Right cardiac atrium (tissue), 5 donors: ENCODE measurements at regions not wholly inside any gene's neighbourhood (a gene's known extent, or its start where the extent isn't known, plus 50 kb on each side); places are given as distances from the start of the nearest gene placed in this dataset.

Source experiments
- ATAC-seq, 2 donors: fragments of 200-7000 bp; cut with Tn5 transposase; one replicate each; pipeline versions ENCODE4 v1.8.0 to v1.9.1; 2020; ENCODE audit warnings: moderate library complexity in 2 of 2, mild to moderate bottlenecking in 1 of 2
- DNase-seq, 3 donors: peaks; one replicate each; pipeline ENCODE4 v3.0.0-alpha.2; 2020
- H3K27ac ChIP-seq: one replicate; pipeline ENCODE4 v1.5.1; 2013; ENCODE audit warnings: mild to moderate bottlenecking, low read length, control low read depth, moderate library complexity
- H3K27me3 ChIP-seq: one replicate; pipeline ENCODE4 v1.6.1; 2013; ENCODE audit not compliant: control insufficient read depth, insufficient read depth
- H3K4me1 ChIP-seq: one replicate; pipeline ENCODE4 v1.6.1; 2013; ENCODE audit warnings: low read length; ENCODE audit not compliant: control insufficient read depth, insufficient read depth
- H3K4me3 ChIP-seq: one replicate; pipeline ENCODE4 v1.5.1; 2013; ENCODE audit warnings: low read length, control low read depth
- H3K9me3 ChIP-seq: one replicate; pipeline ENCODE4 v1.6.1; 2013; ENCODE audit warnings: low read length; ENCODE audit not compliant: control insufficient read depth
- WGBS: extraction: QIAGEN DNeasy Blood & Tissue Kit; methylation state at CpG from one replicate; pipeline ENCODE4 v1.1.7; 2013; 5-methylcytosine and 5-hydroxymethylcytosine counted together
- intact Hi-C, 4 donors: fragments of 100-400 bp; cut with DNase I; formaldehyde crosslinking; loops; one replicate each; pipeline versions ENCODE4 v1.11.0 to v1.14.0; 2022 to 2023
- donor health status: healthy with polysubstance abuse.
- donor health status: DM: no; HTN: yes; CAD: no.
- donor health status: DM: no; HTN: no; CAD: no.
- donor health status: DM: no; HTN: yes; CAD: no; lungs with severe emphysema.
- donor health status: DM: yes; HTN: yes; CAD: no.

GRCh38 chr2:217409949-217410680 is 550.3 kb upstream of the TNP1 start:
- peak in 1 of 2 donors; percentile 68 for ATAC-seq
- intact Hi-C loops: no loop called here
- 50% methylated on average over 2 of the region's 2 CpGs for WGBS

DNA sequence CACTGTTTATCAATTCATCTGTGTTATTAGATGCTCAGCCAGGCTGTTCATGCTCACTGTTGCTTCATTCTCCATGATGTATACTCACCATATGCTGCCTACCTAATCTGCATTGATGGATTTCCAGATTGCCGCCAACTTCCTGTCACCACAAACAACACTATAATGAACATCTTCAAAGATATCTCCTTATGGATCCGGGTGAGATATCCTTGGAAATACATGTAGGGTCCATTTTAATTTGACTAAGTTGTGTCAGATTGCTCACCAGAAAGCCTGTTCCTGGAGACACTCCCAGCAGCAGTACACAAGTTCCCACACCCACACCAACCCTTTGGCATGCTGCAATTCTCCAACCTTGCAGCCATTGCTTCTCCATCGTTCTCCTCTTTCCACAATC is 547.5 kb upstream of the TNP1 start:
- Histone ChIP-seq H3K9me3 (no peaks in the 10 kb centered on the region), H3K27ac (no peak overlapping the region), H3K4me3 (no peak overlapping the region), H3K4me1 (peaks cover 11% of the 10 kb centered on the region), H3K27me3 (no peaks in the 10 kb centered on the region)
- DNase-seq (no peak), ATAC-seq (no peak)
- 73% methylated on average over 3 of the region's 3 CpGs for WGBS
- intact Hi-C loops: no loop called here

More at GRCh38 chr2:217409949-217410680, 550.3 kb upstream of the TNP1 start:
- DNase-seq: peak in 1 of 3 donors; percentile 62
- no peaks in the 10 kb centered on the region for H3K9me3 ChIP-seq
- no peaks in the 10 kb centered on the region for H3K27me3 ChIP-seq
- no peak overlapping the region for H3K27ac ChIP-seq
- peaks cover 8% of the 10 kb centered on the region for H3K4me1 ChIP-seq
- H3K4me3 ChIP-seq: no peak overlapping the region

DNA sequence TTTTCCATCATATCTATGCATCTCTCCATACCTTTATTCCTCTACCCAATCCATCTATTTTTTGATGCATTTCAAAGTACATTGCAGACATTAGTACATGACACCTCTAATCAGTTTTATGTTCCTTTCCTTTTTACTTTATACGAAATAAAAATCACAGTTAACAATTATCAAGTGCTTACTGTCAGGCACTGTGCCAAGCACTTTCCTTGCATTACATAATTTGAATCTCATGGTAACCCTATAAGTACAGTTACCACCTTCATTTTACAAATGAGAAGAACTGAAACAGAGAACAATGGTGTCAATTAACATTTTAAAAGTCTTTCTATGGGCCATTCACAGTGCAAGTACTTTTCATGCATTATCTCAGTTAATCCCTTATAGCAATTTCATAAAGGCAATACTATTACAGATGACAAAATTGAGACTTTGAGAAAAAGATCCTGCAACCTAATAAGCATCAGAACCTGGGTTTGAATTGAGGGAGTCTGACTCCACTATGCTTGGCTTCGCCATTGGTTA is 544.4 kb upstream of the TNP1 start:
- H3K9me3 ChIP-seq: no peaks in the 10 kb centered on the region
- ATAC-seq: no peak
- H3K4me1 ChIP-seq: peaks cover 6% of the 10 kb centered on the region
- intact Hi-C loops: no loop called here
- DNase-seq: no peak
- H3K27ac ChIP-seq: no peak overlapping the region
- no peak overlapping the region for H3K4me3 ChIP-seq
- WGBS: 60% methylated on average over 2 of the region's 2 CpGs
- H3K27me3 ChIP-seq: no peaks in the 10 kb centered on the region

DNA sequence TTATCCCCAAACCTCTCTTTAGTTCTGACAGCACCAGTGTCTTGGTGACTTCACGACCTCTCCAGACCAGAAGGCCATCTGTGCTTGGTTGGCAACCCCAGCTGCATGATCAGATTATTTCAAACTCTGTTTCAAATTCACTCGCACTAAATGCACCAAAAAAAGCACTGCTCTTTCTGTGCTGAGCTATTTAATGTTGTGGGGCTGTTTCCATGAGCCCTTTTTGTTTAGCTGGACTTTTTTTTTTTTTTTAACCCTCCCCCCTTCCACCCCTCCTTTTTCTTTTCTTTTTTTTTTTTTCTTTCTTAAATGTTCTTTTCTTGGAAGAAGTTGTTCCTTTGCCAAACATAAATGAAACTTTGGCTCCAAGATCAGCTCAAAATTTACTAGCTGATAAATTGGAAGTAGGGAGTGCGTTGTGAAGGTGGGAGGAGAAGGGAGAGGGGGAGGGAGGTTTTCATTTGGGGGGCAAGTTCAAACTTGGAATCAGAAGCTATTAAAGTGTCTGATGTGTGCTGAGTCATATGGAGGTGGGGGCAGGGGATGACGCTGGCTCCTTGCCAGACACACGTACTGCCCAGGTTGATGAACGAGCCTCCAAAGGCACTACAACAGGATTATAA is 543.0 kb upstream of the TNP1 start:
- ATAC-seq: peak in 1 of 2 donors; percentile 40
- H3K27me3 ChIP-seq: no peaks in the 10 kb centered on the region
- peaks cover 8% of the 10 kb centered on the region for H3K4me1 ChIP-seq
- intact Hi-C loops: no loop called here
- H3K4me3 ChIP-seq: no peak overlapping the region
- 29% methylated on average over 6 of the region's 6 CpGs for WGBS
- H3K9me3 ChIP-seq: no peaks in the 10 kb centered on the region
- H3K27ac ChIP-seq: no peak overlapping the region
- peak in 2 of 3 donors; percentile 40 to 68 for DNase-seq

DNA sequence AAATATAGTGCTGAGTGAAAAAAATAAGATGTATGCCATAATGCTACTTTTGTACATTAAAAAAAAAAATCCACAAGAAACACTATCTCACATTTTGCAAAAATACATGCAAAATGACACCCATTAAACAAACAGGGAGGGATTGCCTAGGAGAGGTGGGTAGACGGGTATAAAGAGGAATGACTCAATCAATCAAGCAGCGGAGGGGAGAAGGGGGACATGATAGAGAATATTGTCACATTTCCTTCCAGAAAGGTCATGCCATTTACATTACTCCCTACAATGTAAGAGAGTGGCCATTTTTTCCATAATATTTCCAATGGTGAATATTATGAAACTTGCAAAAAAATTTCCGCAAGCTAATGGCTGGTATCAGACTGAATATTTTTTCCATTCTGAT is 542.3 kb upstream of the TNP1 start:
- H3K4me1 ChIP-seq: peaks cover 8% of the 10 kb centered on the region
- WGBS: 94% methylated on average over 3 of the region's 3 CpGs
- intact Hi-C loops: no loop called here

GRCh38 chr2:217399291-217399690 is 539.4 kb upstream of the TNP1 start:
- 81% methylated on average over 5 of the region's 5 CpGs for WGBS
- intact Hi-C loops: loop anchor here in 1 of 4 donors (5.0 to 10.0 kb wide), 2 partner anchors 33 to 704 kb away; partner anchors contain the start of gene IGFBP5
- H3K4me1 ChIP-seq: peaks cover 8% of the 10 kb centered on the region
- DNase-seq (no peak), ATAC-seq (no peak)
- no peaks in the 10 kb centered on the region for H3K27me3 ChIP-seq
- no peak overlapping the region for H3K27ac ChIP-seq
- H3K9me3 ChIP-seq: no peaks in the 10 kb centered on the region
- H3K4me3 ChIP-seq: no peak overlapping the region

More for the DNA sequence above, 542.3 kb upstream of the TNP1 start:
- Histone ChIP-seq H3K4me3 (no peak overlapping the region), H3K9me3 (no peaks in the 10 kb centered on the region), H3K27me3 (no peaks in the 10 kb centered on the region), H3K27ac (no peak overlapping the region)
- DNase-seq: no peak
- ATAC-seq: no peak

DNA sequence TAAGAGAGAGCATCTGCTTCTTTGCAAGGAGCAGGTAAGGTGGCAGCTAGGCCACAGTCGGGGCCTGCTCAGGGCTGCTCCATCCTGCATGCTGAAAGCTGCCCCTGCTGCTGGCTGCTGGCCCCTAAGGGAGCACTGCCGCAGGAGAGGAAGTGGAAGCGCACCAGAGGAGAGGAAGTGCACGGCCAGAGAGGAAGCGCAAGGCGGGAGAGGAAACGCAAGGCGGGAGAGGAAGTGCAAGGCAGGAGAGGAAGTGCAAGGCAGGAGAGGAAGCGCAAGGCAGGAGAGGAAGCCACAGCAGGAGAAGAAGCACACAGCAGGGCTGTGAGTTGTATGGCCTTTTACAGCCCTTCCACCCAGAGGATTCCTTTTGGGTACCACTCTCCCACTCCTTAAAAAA is 539.0 kb upstream of the TNP1 start:
- intact Hi-C loops: loop anchor here in 1 of 4 donors (5.0 to 10.0 kb wide), 2 partner anchors 33 to 704 kb away; partner anchors contain the start of gene IGFBP5
- Histone ChIP-seq H3K9me3 (no peaks in the 10 kb centered on the region), H3K4me1 (peaks cover 8% of the 10 kb centered on the region), H3K4me3 (no peak overlapping the region), H3K27me3 (no peaks in the 10 kb centered on the region), H3K27ac (no peak overlapping the region)
- WGBS: 42% methylated on average over 9 of the region's 9 CpGs
- peak in 1 of 2 donors; percentile 43 for ATAC-seq
- DNase-seq: peak in 1 of 3 donors; percentile 44

DNA sequence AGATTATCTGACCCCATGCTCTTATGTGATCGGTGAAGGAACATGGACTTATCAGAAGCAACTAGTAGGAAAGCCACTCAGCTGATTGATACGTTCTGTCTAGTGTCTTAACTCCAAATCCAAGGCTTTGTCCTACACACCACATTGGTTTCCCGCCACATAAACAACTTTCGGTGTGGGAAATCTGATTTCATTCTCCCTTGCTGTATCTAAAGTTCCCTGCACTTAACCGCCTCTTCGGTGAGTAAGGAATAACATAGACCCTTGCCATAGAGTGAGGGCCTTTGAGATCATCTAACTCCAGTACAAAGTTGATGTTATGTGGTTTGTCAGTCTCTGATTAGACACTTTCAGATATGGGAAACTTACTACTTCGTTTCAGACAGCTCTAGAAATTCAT is 538.2 kb upstream of the TNP1 start:
- Histone ChIP-seq H3K9me3 (no peaks in the 10 kb centered on the region), H3K4me1 (peaks cover 6% of the 10 kb centered on the region), H3K27ac (no peak overlapping the region), H3K4me3 (no peak overlapping the region), H3K27me3 (no peaks in the 10 kb centered on the region)
- intact Hi-C loops: loop anchor here in 1 of 4 donors (5.0 to 10.0 kb wide), 2 partner anchors 34 to 703 kb away; partner anchors contain the start of gene IGFBP5
- DNase-seq: no peak
- WGBS: 91% methylated on average over 7 of the region's 7 CpGs
- no peak for ATAC-seq

- H3K27ac ChIP-seq: no peak overlapping the region
- no peaks in the 10 kb centered on the region for H3K27me3 ChIP-seq
- WGBS: 48% methylated on average over 2 of the region's 2 CpGs
- intact Hi-C loops: loop anchor here in 1 of 4 donors (5.0 to 10.0 kb wide), 2 partner anchors 36 to 702 kb away; partner anchors contain the start of gene IGFBP5
- DNase-seq (no peak), ATAC-seq (no peak)
- H3K4me1 ChIP-seq: peaks cover 2% of the 10 kb centered on the region
- H3K9me3 ChIP-seq: no peaks in the 10 kb centered on the region
- H3K4me3 ChIP-seq: no peak overlapping the region
These were observed 536.7 kb upstream of the TNP1 start for GRCh38 chr2:217396586-217396985.

GRCh38 chr2:217396165-217396564 is 536.3 kb upstream of the TNP1 start:
- no peak for DNase-seq
- no peaks in the 10 kb centered on the region for H3K27me3 ChIP-seq
- no peak overlapping the region for H3K27ac ChIP-seq
- ATAC-seq: no peak
- WGBS: 78% methylated on average over 2 of the region's 2 CpGs
- no peaks in the 10 kb centered on the region for H3K9me3 ChIP-seq
- H3K4me1 ChIP-seq: peaks cover 2% of the 10 kb centered on the region
- intact Hi-C loops: loop anchor here in 1 of 4 donors (5.0 to 10.0 kb wide), 2 partner anchors 36 to 701 kb away; partner anchors contain the start of gene IGFBP5
- H3K4me3 ChIP-seq: no peak overlapping the region
